ENCODE measurements at regions not wholly inside any gene's neighbourhood (a gene's known extent, or its start where the extent isn't known, plus 50 kb on each side); places are given as distances from the start of the nearest gene placed in this dataset.

GRCh38 chr1:221180704-221181368 is 301.6 kb downstream of the HLX start:
- H3K4me1 ChIP-seq: no peaks in the 10 kb centered on the region

GRCh38 chr1:221182791-221183533 is 303.7 kb downstream of the HLX start:
- Histone ChIP-seq H3K27me3 (no peaks in the 10 kb centered on the region), H3K36me3 (no peaks in the 10 kb centered on the region), H3K4me3 (no peak overlapping the region), H3K9me3 (no peaks in the 10 kb centered on the region), H3K4me1 (no peaks in the 10 kb centered on the region), H3K27ac (no peak overlapping the region)
- DNase-seq: no peak
- intact Hi-C loops (cut with DNase I; ENCODE audit: low total_unique reads): no loop called here
- TF ChIP-seq, protein P1, sequence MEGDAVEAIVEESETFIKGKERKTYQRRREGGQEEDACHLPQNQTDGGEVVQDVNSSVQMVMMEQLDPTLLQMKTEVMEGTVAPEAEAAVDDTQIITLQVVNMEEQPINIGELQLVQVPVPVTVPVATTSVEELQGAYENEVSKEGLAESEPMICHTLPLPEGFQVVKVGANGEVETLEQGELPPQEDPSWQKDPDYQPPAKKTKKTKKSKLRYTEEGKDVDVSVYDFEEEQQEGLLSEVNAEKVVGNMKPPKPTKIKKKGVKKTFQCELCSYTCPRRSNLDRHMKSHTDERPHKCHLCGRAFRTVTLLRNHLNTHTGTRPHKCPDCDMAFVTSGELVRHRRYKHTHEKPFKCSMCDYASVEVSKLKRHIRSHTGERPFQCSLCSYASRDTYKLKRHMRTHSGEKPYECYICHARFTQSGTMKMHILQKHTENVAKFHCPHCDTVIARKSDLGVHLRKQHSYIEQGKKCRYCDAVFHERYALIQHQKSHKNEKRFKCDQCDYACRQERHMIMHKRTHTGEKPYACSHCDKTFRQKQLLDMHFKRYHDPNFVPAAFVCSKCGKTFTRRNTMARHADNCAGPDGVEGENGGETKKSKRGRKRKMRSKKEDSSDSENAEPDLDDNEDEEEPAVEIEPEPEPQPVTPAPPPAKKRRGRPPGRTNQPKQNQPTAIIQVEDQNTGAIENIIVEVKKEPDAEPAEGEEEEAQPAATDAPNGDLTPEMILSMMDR (IDR thresholded peaks at IDR 0.05): no peak

More at GRCh38 chr1:221180704-221181368, 301.6 kb downstream of the HLX start:
- TF ChIP-seq, protein P1 (IDR thresholded peaks at IDR 0.05): no peak
- H3K27me3 ChIP-seq: no peaks in the 10 kb centered on the region
- H3K27ac ChIP-seq: no peak overlapping the region
- intact Hi-C loops (cut with DNase I; ENCODE audit: low total_unique reads): no loop called here
- no peak for DNase-seq
- H3K4me3 ChIP-seq: no peak overlapping the region
- H3K9me3 ChIP-seq: no peaks in the 10 kb centered on the region
- no peaks in the 10 kb centered on the region for H3K36me3 ChIP-seq

- Histone ChIP-seq H3K27me3 (no peaks in the 10 kb centered on the region), H3K4me3 (no peak overlapping the region), H3K4me1 (no peaks in the 10 kb centered on the region), H3K36me3 (no peaks in the 10 kb centered on the region), H3K9me3 (no peaks in the 10 kb centered on the region), H3K27ac (no peak overlapping the region)
- TF ChIP-seq, protein P1 (IDR thresholded peaks at IDR 0.05): no peak
- intact Hi-C loops (cut with DNase I; ENCODE audit: low total_unique reads): no loop called here
- no peak for DNase-seq
Observed at GRCh38 chr1:221184131-221184794, 305.0 kb downstream of the HLX start.

GRCh38 chr1:221187174-221187573 is 307.9 kb downstream of the HLX start:
- Histone ChIP-seq H3K4me1 (no peaks in the 10 kb centered on the region), H3K27ac (no peak overlapping the region)
- DNase-seq: no peak

GRCh38 chr1:221188458-221188857 is 309.2 kb downstream of the HLX start:
- H3K9me3 ChIP-seq: no peaks in the 10 kb centered on the region
- H3K27ac ChIP-seq: no peak overlapping the region
- DNase-seq: no peak
- TF ChIP-seq, protein P1 (IDR thresholded peaks at IDR 0.05): no peak
- intact Hi-C loops (cut with DNase I; ENCODE audit: low total_unique reads): no loop called here
- no peaks in the 10 kb centered on the region for H3K4me1 ChIP-seq
- no peaks in the 10 kb centered on the region for H3K36me3 ChIP-seq
- no peak overlapping the region for H3K4me3 ChIP-seq
- no peaks in the 10 kb centered on the region for H3K27me3 ChIP-seq

More at GRCh38 chr1:221187174-221187573, 307.9 kb downstream of the HLX start:
- H3K4me3 ChIP-seq: no peak overlapping the region
- TF ChIP-seq, protein P1 (IDR thresholded peaks at IDR 0.05): no peak
- intact Hi-C loops (cut with DNase I; ENCODE audit: low total_unique reads): no loop called here
- no peaks in the 10 kb centered on the region for H3K27me3 ChIP-seq
- no peaks in the 10 kb centered on the region for H3K9me3 ChIP-seq
- H3K36me3 ChIP-seq: no peaks in the 10 kb centered on the region
